OCI-LY7 (cell line): ENCODE measurements at regions not wholly inside any gene's neighbourhood (a gene's known extent, or its start where the extent isn't known, plus 50 kb on each side); places are given as distances from the start of the nearest gene placed in this dataset.

Experiments used
- CTCF ChIP-seq: fragments of 200-600 bp; sonication (generic); conservative IDR thresholded peaks from 2 replicates; pipeline ENCODE4 v1.5.1; 2014; ENCODE audit warnings: mild to moderate bottlenecking, antibody characterized with exemption, low read length, moderate library complexity, mixed read lengths
- EZH2phosphoT487 ChIP-seq: fragments of 200-600 bp; sonication (generic); IDR thresholded peaks from 2 replicates; pipeline ENCODE4 v1.6.1; 2018; ENCODE audit warnings: low read depth, borderline replicate concordance, mild to moderate bottlenecking, mixed run types, antibody characterized with exemption, low read length, moderate library complexity, mixed read lengths

GRCh38 chr7:67522504-67522903 lies 525.9 kb downstream of the TYW1 start:
- TF ChIP-seq CTCF (no peak), EZH2phosphoT487 (no peak)
